ENCODE measurements at regions not wholly inside any gene's neighbourhood (a gene's known extent, or its start where the extent isn't known, plus 50 kb on each side); places are given as distances from the start of the nearest gene placed in this dataset.

DNA sequence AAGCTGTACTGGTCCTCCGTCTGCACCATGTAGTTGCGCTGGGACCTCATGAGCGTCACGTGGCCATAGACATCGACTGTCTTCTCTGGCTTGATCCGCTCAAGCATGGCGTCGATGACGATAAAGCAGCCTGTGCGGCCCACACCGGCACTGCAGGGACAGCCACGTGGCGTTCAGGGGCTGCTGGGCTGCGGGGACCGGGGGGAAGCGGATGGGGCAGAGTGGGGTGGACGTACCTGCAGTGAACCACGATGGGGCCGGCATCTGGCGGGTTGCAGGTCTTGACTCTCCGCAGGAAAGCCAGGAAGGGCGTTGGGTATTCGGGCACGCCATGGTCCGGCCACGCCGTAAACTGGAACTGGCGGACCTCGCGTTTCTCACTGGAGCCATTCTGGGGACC, 128.5 kb downstream of the PTPRS start:
- TF ChIP-seq POLR2AphosphoS5 (IDR thresholded peaks at IDR 0.05; ENCODE audit: low read depth) (no peak), GABPA (IDR thresholded peaks at IDR 0.05; ENCODE audit: low read depth) (no peak), CTCF (IDR thresholded peaks at IDR 0.05; ENCODE audit: insufficient read depth, low read length) (no peak), SPI1 (IDR thresholded peaks at IDR 0.05; ENCODE audit: borderline replicate concordance, low read depth) (no peak)
- TF ChIP-seq, protein P1, sequence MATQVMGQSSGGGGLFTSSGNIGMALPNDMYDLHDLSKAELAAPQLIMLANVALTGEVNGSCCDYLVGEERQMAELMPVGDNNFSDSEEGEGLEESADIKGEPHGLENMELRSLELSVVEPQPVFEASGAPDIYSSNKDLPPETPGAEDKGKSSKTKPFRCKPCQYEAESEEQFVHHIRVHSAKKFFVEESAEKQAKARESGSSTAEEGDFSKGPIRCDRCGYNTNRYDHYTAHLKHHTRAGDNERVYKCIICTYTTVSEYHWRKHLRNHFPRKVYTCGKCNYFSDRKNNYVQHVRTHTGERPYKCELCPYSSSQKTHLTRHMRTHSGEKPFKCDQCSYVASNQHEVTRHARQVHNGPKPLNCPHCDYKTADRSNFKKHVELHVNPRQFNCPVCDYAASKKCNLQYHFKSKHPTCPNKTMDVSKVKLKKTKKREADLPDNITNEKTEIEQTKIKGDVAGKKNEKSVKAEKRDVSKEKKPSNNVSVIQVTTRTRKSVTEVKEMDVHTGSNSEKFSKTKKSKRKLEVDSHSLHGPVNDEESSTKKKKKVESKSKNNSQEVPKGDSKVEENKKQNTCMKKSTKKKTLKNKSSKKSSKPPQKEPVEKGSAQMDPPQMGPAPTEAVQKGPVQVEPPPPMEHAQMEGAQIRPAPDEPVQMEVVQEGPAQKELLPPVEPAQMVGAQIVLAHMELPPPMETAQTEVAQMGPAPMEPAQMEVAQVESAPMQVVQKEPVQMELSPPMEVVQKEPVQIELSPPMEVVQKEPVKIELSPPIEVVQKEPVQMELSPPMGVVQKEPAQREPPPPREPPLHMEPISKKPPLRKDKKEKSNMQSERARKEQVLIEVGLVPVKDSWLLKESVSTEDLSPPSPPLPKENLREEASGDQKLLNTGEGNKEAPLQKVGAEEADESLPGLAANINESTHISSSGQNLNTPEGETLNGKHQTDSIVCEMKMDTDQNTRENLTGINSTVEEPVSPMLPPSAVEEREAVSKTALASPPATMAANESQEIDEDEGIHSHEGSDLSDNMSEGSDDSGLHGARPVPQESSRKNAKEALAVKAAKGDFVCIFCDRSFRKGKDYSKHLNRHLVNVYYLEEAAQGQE (IDR thresholded peaks at IDR 0.05; ENCODE audit: insufficient replicate concordance, low read depth), result no peak
- H3K4me3 ChIP-seq (replicated peaks; ENCODE audit: insufficient read depth, low read length), result no peak overlapping the region
- H3K27ac ChIP-seq (replicated peaks), result no peak overlapping the region
- DNase-seq (ENCODE audit: low read depth in 1 of 2, low spot score in 1 of 2), result no peak
- no peaks in the 10 kb centered on the region for H3K27me3 ChIP-seq (ENCODE audit: insufficient read depth, poor library complexity, severe bottlenecking)

GRCh38 chr19:5211217-5211822, 129.3 kb downstream of the PTPRS start:
- no peaks in the 10 kb centered on the region for H3K27me3 ChIP-seq (ENCODE audit: insufficient read depth, poor library complexity, severe bottlenecking)
- H3K4me3 ChIP-seq (replicated peaks; ENCODE audit: insufficient read depth, low read length), result no peak overlapping the region
- H3K27ac ChIP-seq (replicated peaks), result no peak overlapping the region
- no peak for TF ChIP-seq SPI1 (IDR thresholded peaks at IDR 0.05; ENCODE audit: borderline replicate concordance, low read depth)
- TF ChIP-seq, protein P1 (IDR thresholded peaks at IDR 0.05; ENCODE audit: insufficient replicate concordance, low read depth), result no peak
- no peak for TF ChIP-seq GABPA (IDR thresholded peaks at IDR 0.05; ENCODE audit: low read depth)
- no peak for TF ChIP-seq CTCF (IDR thresholded peaks at IDR 0.05; ENCODE audit: insufficient read depth, low read length)
- TF ChIP-seq POLR2AphosphoS5 (IDR thresholded peaks at IDR 0.05; ENCODE audit: low read depth), result no peak
- no peak for DNase-seq (ENCODE audit: low read depth in 1 of 2, low spot score in 1 of 2)

DNA sequence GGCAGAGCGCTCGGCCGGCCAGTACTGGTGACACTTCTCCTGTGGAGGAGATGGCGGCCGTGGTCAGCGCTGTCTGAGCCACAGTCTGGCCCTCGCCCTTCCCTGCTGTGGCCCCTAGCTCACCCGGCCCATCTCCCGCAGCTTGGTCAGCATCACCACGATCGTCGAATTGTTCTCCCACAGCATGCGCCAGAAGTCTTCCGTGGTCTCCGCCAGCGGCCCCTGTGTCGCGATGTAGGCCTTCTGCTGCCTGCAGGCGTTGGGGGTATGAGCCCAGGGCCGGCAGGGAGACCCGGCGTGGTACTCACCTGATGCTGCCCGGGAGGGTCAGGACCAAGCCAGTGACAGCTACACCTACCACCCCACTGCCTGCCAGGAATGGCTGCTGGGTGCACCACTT, 130.1 kb downstream of the PTPRS start:
- TF ChIP-seq GABPA (IDR thresholded peaks at IDR 0.05; ENCODE audit: low read depth) (no peak), POLR2AphosphoS5 (IDR thresholded peaks at IDR 0.05; ENCODE audit: low read depth) (no peak), CTCF (IDR thresholded peaks at IDR 0.05; ENCODE audit: insufficient read depth, low read length) (no peak), SPI1 (IDR thresholded peaks at IDR 0.05; ENCODE audit: borderline replicate concordance, low read depth) (no peak)
- TF ChIP-seq, protein P1 (IDR thresholded peaks at IDR 0.05; ENCODE audit: insufficient replicate concordance, low read depth), result no peak
- H3K4me3 ChIP-seq (replicated peaks; ENCODE audit: insufficient read depth, low read length), result no peak overlapping the region
- H3K27me3 ChIP-seq (ENCODE audit: insufficient read depth, poor library complexity, severe bottlenecking), result no peaks in the 10 kb centered on the region
- no peak for DNase-seq (ENCODE audit: low read depth in 1 of 2, low spot score in 1 of 2)
- H3K27ac ChIP-seq (replicated peaks), result no peak overlapping the region
